ENCODE measurements at regions not wholly inside any gene's neighbourhood (a gene's known extent, or its start where the extent isn't known, plus 50 kb on each side); places are given as distances from the start of the nearest gene placed in this dataset.

GRCh38 chr22:19625331-19626041 is 88.8 kb upstream of the SEPTIN5 start:
- no peak for DNase-seq

GRCh38 chr22:19626042-19626587 is 88.2 kb upstream of the SEPTIN5 start:
- no peak for DNase-seq

GRCh38 chr22:19626666-19627065 is 87.6 kb upstream of the SEPTIN5 start:
- peak; percentile 17 for DNase-seq

GRCh38 chr22:19628038-19628776 is 86.1 kb upstream of the SEPTIN5 start:
- no peak for DNase-seq

GRCh38 chr22:19629331-19629719 is 85.0 kb upstream of the SEPTIN5 start:
- DNase-seq, result peak; percentile 14

GRCh38 chr22:19629720-19630419 is 84.4 kb upstream of the SEPTIN5 start:
- peak; percentile 82 for DNase-seq

- peak; percentile 7 for DNase-seq
These were observed 83.7 kb upstream of the SEPTIN5 start for GRCh38 chr22:19630614-19631013.

- peak; percentile 25 for DNase-seq
These were observed 82.2 kb upstream of the SEPTIN5 start for GRCh38 chr22:19631899-19632667.

- DNase-seq, result peak; percentile 16
These were observed 81.6 kb upstream of the SEPTIN5 start for GRCh38 chr22:19632668-19633148.

- DNase-seq, result peak; percentile 9
These were observed 79.9 kb upstream of the SEPTIN5 start for GRCh38 chr22:19634226-19634975.

- peak; percentile 6 for DNase-seq
These were observed 78.7 kb upstream of the SEPTIN5 start for GRCh38 chr22:19635644-19636043.

GRCh38 chr22:19636696-19637407 is 77.5 kb upstream of the SEPTIN5 start:
- DNase-seq, result peak; percentile 16

GRCh38 chr22:19637408-19638281 is 76.7 kb upstream of the SEPTIN5 start:
- DNase-seq, result peak; percentile 13

- peak; percentile 17 for DNase-seq
These were observed 75.9 kb upstream of the SEPTIN5 start for GRCh38 chr22:19638282-19639015.

GRCh38 chr22:19639610-19640135 is 74.6 kb upstream of the SEPTIN5 start:
- peak; percentile 17 for DNase-seq

- peak; percentile 1 for DNase-seq
These were observed 74.0 kb upstream of the SEPTIN5 start for GRCh38 chr22:19640306-19640705.

- DNase-seq, result peak; percentile 21
These were observed 72.9 kb upstream of the SEPTIN5 start for GRCh38 chr22:19641254-19641982.

- peak; percentile 17 for DNase-seq
These were observed 72.3 kb upstream of the SEPTIN5 start for GRCh38 chr22:19641983-19642451.
